GM23338 (cell line): ENCODE measurements at regions not wholly inside any gene's neighbourhood (a gene's known extent, or its start where the extent isn't known, plus 50 kb on each side); places are given as distances from the start of the nearest gene placed in this dataset.

ENCODE experiments used
- ATAC-seq: fragments of 200-7000 bp; cut with Tn5 transposase; 3 replicates; pipeline ENCODE4 v1.9.1; 2020
- DNase-seq: peaks from one replicate; pipeline ENCODE4 v3.0.0-alpha.2; 2015; ENCODE audit warnings: low spot score
- H2AFZ ChIP-seq: fragments of 200-600 bp; sonication (generic); 2 replicates; pipeline ENCODE4 v1.8.0; 2016; ENCODE audit warnings: antibody characterized with exemption, mild to moderate bottlenecking, moderate library complexity
- H3F3A ChIP-seq: fragments of 200-600 bp; sonication (generic); replicated peaks from 2 replicates; pipeline ENCODE4 v1.8.0; 2017; ENCODE audit warnings: antibody characterized with exemption, mixed run types, low read depth
- H3K27ac ChIP-seq: fragments of 200-600 bp; sonication (generic); 2 replicates; pipeline ENCODE4 v1.6.1; 2016; ENCODE audit warnings: low read depth
- H3K27me3 ChIP-seq: fragments of 200-600 bp; sonication (generic); 2 replicates; pipeline ENCODE4 v1.8.0; 2016; ENCODE audit warnings: mild to moderate bottlenecking, mixed run types, moderate library complexity; ENCODE audit not compliant: insufficient read depth
- H3K36me3 ChIP-seq: fragments of 200-600 bp; sonication (generic); 2 replicates; pipeline ENCODE4 v1.8.0; 2016; ENCODE audit warnings: mild to moderate bottlenecking; ENCODE audit not compliant: insufficient read depth
- H3K4me1 ChIP-seq: fragments of 200-600 bp; sonication (generic); 2 replicates; pipeline ENCODE4 v1.8.0; 2016; ENCODE audit warnings: mild to moderate bottlenecking, moderate library complexity; ENCODE audit not compliant: insufficient read depth
- H3K4me2 ChIP-seq: fragments of 200-600 bp; sonication (generic); 2 replicates; pipeline ENCODE4 v1.7.1; 2017; ENCODE audit warnings: mixed run types
- H3K4me3 ChIP-seq: fragments of 200-600 bp; sonication (generic); 2 replicates; pipeline ENCODE4 v1.6.1; 2016; ENCODE audit warnings: mixed run types
- H3K79me2 ChIP-seq: fragments of 200-600 bp; sonication (generic); replicated peaks from 2 replicates; pipeline ENCODE4 v1.8.0; 2017; ENCODE audit warnings: mild to moderate bottlenecking; ENCODE audit not compliant: insufficient read depth
- H3K9me2 ChIP-seq: fragments of 200-600 bp; sonication (generic); 2 replicates; pipeline ENCODE4 v1.8.0; 2017; ENCODE audit not compliant: insufficient read depth
- H4K20me1 ChIP-seq: fragments of 200-600 bp; sonication (generic); replicated peaks from 2 replicates; pipeline ENCODE4 v1.8.0; 2017; ENCODE audit warnings: mild to moderate bottlenecking; ENCODE audit not compliant: insufficient read depth
- H3K27ac Mint-ChIP-seq: 2 replicates; pipeline ENCODE4 v1.8.0; 2020; ENCODE audit warnings: inconsistent platforms, mild to moderate bottlenecking, moderate library complexity, mixed read lengths
- H3K27me3 Mint-ChIP-seq: 3 replicates; pipeline ENCODE4 v1.8.0; 2022; ENCODE audit warnings: low read depth, mild to moderate bottlenecking, moderate library complexity, mixed read lengths, inconsistent platforms; ENCODE audit not compliant: insufficient read depth, poor library complexity
- H3K36me3 Mint-ChIP-seq: 3 replicates; pipeline ENCODE4 v1.8.0; 2021; ENCODE audit warnings: low read depth, mild to moderate bottlenecking, inconsistent platforms, moderate library complexity, mixed read lengths
- H3K4me1 Mint-ChIP-seq: 3 replicates; pipeline ENCODE4 v1.8.0; 2020; ENCODE audit warnings: mild to moderate bottlenecking, inconsistent platforms, mixed read lengths
- H3K4me3 Mint-ChIP-seq: 3 replicates; pipeline ENCODE4 v1.8.0; 2021; ENCODE audit warnings: moderate library complexity, mild to moderate bottlenecking, inconsistent platforms, mixed read lengths
- H3K9me3 Mint-ChIP-seq: 3 replicates; pipeline ENCODE4 v1.8.0; 2020; ENCODE audit warnings: moderate library complexity, mild to moderate bottlenecking, inconsistent platforms, mixed read lengths
- CREB1 ChIP-seq: fragments of 250-450 bp; sonication (Bioruptor Pico); IDR thresholded peaks from 2 replicates; pipeline ENCODE4 v1.5.0; 2020; ENCODE audit warnings: low read depth, mild to moderate bottlenecking, moderate library complexity
- ETS1 ChIP-seq: IDR thresholded peaks from 2 replicates; pipeline ENCODE4 v1.6.1; 2016; ENCODE audit warnings: antibody characterized with exemption
- EZH2 ChIP-seq: fragments of 200-600 bp; sonication (generic); IDR thresholded peaks from one replicate; pipeline ENCODE4 v1.8.0; 2017; ENCODE audit warnings: antibody characterized with exemption, mild to moderate bottlenecking, low read depth; ENCODE audit not compliant: unreplicated experiment
- EZH2phosphoT487 ChIP-seq: fragments of 200-600 bp; sonication (generic); IDR thresholded peaks from one replicate; pipeline ENCODE4 v1.8.1; 2018; ENCODE audit warnings: antibody characterized with exemption; ENCODE audit not compliant: unreplicated experiment
- JUNB ChIP-seq: IDR thresholded peaks from one replicate; pipeline ENCODE4 v1.6.1; 2016; ENCODE audit warnings: antibody characterized with exemption; ENCODE audit not compliant: unreplicated experiment
- NANOG ChIP-seq: IDR thresholded peaks from 2 replicates; pipeline ENCODE4 v1.6.1; 2016; ENCODE audit warnings: antibody characterized with exemption, borderline replicate concordance
- POLR2AphosphoS5 ChIP-seq: IDR thresholded peaks from 2 replicates; pipeline ENCODE4 v1.6.1; 2016; ENCODE audit warnings: antibody characterized with exemption, low read depth
- REST ChIP-seq: IDR thresholded peaks from one replicate; pipeline ENCODE4 v1.6.1; 2018; ENCODE audit warnings: antibody characterized with exemption; ENCODE audit not compliant: unreplicated experiment
- STAT1 ChIP-seq: IDR thresholded peaks from one replicate; pipeline ENCODE4 v1.6.1; 2016; ENCODE audit warnings: antibody characterized with exemption; ENCODE audit not compliant: unreplicated experiment
- ZNF114 ChIP-seq: fragments of 250-450 bp; sonication (Bioruptor Pico); IDR thresholded peaks from 2 replicates; pipeline ENCODE4 v1.5.0; 2020; ENCODE audit warnings: mild to moderate bottlenecking, moderate library complexity
- ZNF331 ChIP-seq: fragments of 250-450 bp; sonication (Bioruptor Pico); IDR thresholded peaks from 2 replicates; pipeline ENCODE4 v1.5.0; 2020; ENCODE audit warnings: low read depth, mild to moderate bottlenecking, moderate library complexity
- TF ChIP-seq, protein P1 (sequence below), 2 experiments: fragments of 200-600 bp in 1 of 2; sonication (generic) in 1 of 2; conservative IDR thresholded peaks; 2 replicates each; pipeline versions ENCODE4 v1.5.1 to v1.6.1; 2016 to 2017; ENCODE audit warnings: antibody characterized with exemption in 2 of 2, low read depth in 2 of 2, mild to moderate bottlenecking in 2 of 2, moderate library complexity in 1 of 2

DNA sequence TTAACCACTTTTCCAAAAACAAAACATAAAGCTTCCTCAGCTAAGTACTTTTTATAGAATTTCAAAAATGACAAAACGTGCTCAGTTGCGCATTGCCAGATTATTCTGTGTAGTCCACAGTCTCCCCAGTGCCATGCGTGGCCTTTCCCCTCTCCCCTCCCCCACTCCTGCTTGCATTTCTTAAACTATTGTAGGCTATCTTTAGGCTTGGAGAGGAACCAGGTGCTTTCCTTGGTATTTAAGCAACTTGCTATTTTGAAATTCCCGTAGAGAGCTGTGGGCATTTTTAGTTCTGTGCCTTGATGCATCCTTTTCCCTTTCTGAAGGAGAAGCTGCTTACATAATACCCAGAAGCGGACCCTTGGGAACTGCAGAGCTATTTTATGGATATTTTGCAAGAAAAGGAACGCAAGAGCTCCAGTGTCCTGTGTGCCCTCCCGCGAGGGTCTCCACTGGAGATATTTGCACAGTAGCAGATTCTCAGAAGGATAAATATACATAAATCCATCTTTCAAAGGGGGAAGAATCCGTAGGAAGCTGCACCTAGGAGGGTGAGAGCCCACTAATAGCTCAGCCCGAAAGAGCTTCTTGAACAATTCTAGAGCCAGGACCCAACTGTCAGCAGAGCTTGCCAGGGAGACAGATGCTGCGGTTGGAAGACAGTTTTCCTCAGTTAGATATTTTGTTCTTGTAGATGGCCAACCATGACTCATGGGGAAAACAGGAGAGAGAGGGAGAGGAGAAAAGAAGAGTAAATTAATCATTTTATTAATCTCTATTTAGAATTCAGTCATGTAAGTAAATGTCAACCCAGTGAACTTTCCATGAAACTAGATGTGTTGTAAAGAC lies 1298.3 kb upstream of the WWC1 start (continued):
- TF ChIP-seq REST (no peak), EZH2phosphoT487 (no peak), EZH2 (no peak), POLR2AphosphoS5 (no peak), ZNF331 (no peak), ETS1 (no peak), CREB1 (CRISPR knock-in tag) (no peak), JUNB (no peak), STAT1 (no peak), ZNF114 (CRISPR knock-in tag) (no peak), NANOG (no peak)
- TF ChIP-seq, protein P1, sequence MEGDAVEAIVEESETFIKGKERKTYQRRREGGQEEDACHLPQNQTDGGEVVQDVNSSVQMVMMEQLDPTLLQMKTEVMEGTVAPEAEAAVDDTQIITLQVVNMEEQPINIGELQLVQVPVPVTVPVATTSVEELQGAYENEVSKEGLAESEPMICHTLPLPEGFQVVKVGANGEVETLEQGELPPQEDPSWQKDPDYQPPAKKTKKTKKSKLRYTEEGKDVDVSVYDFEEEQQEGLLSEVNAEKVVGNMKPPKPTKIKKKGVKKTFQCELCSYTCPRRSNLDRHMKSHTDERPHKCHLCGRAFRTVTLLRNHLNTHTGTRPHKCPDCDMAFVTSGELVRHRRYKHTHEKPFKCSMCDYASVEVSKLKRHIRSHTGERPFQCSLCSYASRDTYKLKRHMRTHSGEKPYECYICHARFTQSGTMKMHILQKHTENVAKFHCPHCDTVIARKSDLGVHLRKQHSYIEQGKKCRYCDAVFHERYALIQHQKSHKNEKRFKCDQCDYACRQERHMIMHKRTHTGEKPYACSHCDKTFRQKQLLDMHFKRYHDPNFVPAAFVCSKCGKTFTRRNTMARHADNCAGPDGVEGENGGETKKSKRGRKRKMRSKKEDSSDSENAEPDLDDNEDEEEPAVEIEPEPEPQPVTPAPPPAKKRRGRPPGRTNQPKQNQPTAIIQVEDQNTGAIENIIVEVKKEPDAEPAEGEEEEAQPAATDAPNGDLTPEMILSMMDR (conservative IDR thresholded peaks at IDR 0.05; ENCODE audit: low read depth in 2 of 2), result no peak

GRCh38 chr5:166994226-166994625 lies 1297.2 kb upstream of the WWC1 start:
- H3K4me1 Mint-ChIP-seq, result peaks cover 30% of the 10 kb centered on the region
- no peaks in the 10 kb centered on the region for H3K36me3 Mint-ChIP-seq
- Histone ChIP-seq H3F3A (no peaks in the 10 kb centered on the region), H3K4me3 (no peak overlapping the region), H4K20me1 (no peaks in the 10 kb centered on the region), H3K4me2 (no peak overlapping the region), H3K27me3 (no peaks in the 10 kb centered on the region), H2AFZ (no peak overlapping the region), H3K27ac (no peak overlapping the region), H3K4me1 (peaks cover 29% of the 10 kb centered on the region), H3K79me2 (no peaks in the 10 kb centered on the region), H3K9me2 (no peaks in the 10 kb centered on the region), H3K36me3 (no peaks in the 10 kb centered on the region)
- no peaks in the 10 kb centered on the region for H3K9me3 Mint-ChIP-seq
- no peak overlapping the region for H3K4me3 Mint-ChIP-seq
- no peak overlapping the region for H3K27ac Mint-ChIP-seq
- no peak for TF ChIP-seq POLR2AphosphoS5
- TF ChIP-seq ZNF114 (CRISPR knock-in tag), result no peak
- H3K27me3 Mint-ChIP-seq, result no peaks in the 10 kb centered on the region
- ATAC-seq (no peak), DNase-seq (no peak)
